ENCODE measurements at regions not wholly inside any gene's neighbourhood (a gene's known extent, or its start where the extent isn't known, plus 50 kb on each side); places are given as distances from the start of the nearest gene placed in this dataset.

DNA sequence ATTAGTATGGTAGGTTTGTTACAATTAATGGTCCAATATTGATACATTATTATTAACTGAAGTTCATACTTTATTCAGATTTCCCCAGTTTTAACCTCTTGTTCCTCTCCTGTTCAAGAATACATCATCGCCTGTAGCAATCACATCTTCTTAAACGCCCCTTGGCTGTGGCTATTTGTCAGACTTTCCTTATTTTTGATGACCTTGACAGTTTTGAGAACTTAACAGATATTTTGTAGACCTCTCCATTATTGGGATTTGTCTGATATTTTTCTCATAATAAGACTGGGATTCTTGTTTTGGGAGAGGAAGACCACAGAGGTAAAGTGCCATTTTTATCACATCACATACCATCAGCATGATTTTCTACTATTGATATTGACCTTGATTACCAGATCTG is 112.3 kb upstream of the MARCHF11 start:
- TF ChIP-seq, protein P1, sequence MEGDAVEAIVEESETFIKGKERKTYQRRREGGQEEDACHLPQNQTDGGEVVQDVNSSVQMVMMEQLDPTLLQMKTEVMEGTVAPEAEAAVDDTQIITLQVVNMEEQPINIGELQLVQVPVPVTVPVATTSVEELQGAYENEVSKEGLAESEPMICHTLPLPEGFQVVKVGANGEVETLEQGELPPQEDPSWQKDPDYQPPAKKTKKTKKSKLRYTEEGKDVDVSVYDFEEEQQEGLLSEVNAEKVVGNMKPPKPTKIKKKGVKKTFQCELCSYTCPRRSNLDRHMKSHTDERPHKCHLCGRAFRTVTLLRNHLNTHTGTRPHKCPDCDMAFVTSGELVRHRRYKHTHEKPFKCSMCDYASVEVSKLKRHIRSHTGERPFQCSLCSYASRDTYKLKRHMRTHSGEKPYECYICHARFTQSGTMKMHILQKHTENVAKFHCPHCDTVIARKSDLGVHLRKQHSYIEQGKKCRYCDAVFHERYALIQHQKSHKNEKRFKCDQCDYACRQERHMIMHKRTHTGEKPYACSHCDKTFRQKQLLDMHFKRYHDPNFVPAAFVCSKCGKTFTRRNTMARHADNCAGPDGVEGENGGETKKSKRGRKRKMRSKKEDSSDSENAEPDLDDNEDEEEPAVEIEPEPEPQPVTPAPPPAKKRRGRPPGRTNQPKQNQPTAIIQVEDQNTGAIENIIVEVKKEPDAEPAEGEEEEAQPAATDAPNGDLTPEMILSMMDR (IDR thresholded peaks at IDR 0.05): no peak
- TF ChIP-seq EP300 (IDR thresholded peaks at IDR 0.05) (no peak), POLR2A (IDR thresholded peaks at IDR 0.05) (no peak)
